Neural progenitor cell (in vitro differentiated cells): ENCODE measurements at regions not wholly inside any gene's neighbourhood (a gene's known extent, or its start where the extent isn't known, plus 50 kb on each side); places are given as distances from the start of the nearest gene placed in this dataset.

Experiments
- CTCF ChIP-seq: fragments of 200-600 bp; sonication (generic); IDR thresholded peaks from 2 replicates; pipeline ENCODE4 v1.5.1; 2017; ENCODE audit warnings: antibody characterized with exemption, mild to moderate bottlenecking
- EZH2 ChIP-seq: fragments of 200-600 bp; sonication (generic); IDR thresholded peaks from 2 replicates; pipeline ENCODE4 v1.6.1; 2017; ENCODE audit warnings: antibody characterized with exemption, mild to moderate bottlenecking, moderate library complexity
- EZH2phosphoT487 ChIP-seq: fragments of 200-600 bp; sonication (generic); IDR thresholded peaks from 2 replicates; pipeline ENCODE4 v1.6.1; 2017; ENCODE audit warnings: antibody characterized with exemption

- no peak for TF ChIP-seq EZH2phosphoT487
- TF ChIP-seq CTCF = no peak
- TF ChIP-seq EZH2 = no peak
Measured at GRCh38 chr9:129400971-129401622, 219.8 kb downstream of the C9orf50 start.
